GM18867 (cell line): ENCODE measurements at regions not wholly inside any gene's neighbourhood (a gene's known extent, or its start where the extent isn't known, plus 50 kb on each side); places are given as distances from the start of the nearest gene placed in this dataset.

Source experiments
- ATAC-seq: cut with Tn5 transposase; IDR thresholded peaks from one replicate; pipeline ENCODE4 v1.9.1; 2021; ENCODE audit warnings: mild to moderate bottlenecking, moderate library complexity; ENCODE audit not compliant: unreplicated experiment

GRCh38 chr20:7818477-7818876 lies 121.8 kb downstream of the HAO1 start:
- ATAC-seq = no peak

- ATAC-seq = no peak
Measured at GRCh38 chr20:7820897-7821296, 119.4 kb downstream of the HAO1 start.

- ATAC-seq = no peak
Measured at GRCh38 chr20:7822772-7823171, 117.5 kb downstream of the HAO1 start.

- no peak for ATAC-seq
Measured at GRCh38 chr20:7828437-7828836, 111.8 kb downstream of the HAO1 start.

GRCh38 chr20:7829031-7829430 lies 111.2 kb downstream of the HAO1 start:
- ATAC-seq = no peak

- no peak for ATAC-seq
Measured at GRCh38 chr20:7829776-7830175, 110.5 kb downstream of the HAO1 start.
